ENCODE measurements at regions not wholly inside any gene's neighbourhood (a gene's known extent, or its start where the extent isn't known, plus 50 kb on each side); places are given as distances from the start of the nearest gene placed in this dataset.

DNA sequence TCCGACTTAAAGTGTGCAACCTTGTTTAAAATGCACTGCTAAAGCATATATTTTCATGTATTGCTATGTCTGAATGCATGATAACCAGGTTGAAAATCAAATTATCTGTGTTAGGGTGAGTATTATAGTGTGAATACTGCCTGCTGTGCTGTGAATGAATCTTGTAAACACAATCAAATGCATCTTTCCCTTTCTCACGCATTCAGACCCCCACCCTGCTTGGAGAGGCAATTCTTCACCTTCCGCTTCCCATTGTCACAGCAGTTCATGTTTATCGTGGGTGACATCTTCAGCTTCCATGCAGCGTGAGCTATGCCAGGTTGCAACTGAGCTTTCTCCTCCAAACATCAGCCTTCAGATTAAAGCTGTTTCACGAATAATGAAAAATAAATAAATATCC lies 418.0 kb downstream of the MEIS1 start:
- TF ChIP-seq, protein P1, sequence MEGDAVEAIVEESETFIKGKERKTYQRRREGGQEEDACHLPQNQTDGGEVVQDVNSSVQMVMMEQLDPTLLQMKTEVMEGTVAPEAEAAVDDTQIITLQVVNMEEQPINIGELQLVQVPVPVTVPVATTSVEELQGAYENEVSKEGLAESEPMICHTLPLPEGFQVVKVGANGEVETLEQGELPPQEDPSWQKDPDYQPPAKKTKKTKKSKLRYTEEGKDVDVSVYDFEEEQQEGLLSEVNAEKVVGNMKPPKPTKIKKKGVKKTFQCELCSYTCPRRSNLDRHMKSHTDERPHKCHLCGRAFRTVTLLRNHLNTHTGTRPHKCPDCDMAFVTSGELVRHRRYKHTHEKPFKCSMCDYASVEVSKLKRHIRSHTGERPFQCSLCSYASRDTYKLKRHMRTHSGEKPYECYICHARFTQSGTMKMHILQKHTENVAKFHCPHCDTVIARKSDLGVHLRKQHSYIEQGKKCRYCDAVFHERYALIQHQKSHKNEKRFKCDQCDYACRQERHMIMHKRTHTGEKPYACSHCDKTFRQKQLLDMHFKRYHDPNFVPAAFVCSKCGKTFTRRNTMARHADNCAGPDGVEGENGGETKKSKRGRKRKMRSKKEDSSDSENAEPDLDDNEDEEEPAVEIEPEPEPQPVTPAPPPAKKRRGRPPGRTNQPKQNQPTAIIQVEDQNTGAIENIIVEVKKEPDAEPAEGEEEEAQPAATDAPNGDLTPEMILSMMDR (IDR thresholded peaks at IDR 0.05): no peak
- no peaks in the 10 kb centered on the region for H3K27me3 Mint-ChIP-seq (ENCODE audit: unreplicated experiment)
- H3K4me1 Mint-ChIP-seq (ENCODE audit: unreplicated experiment): peaks cover 18% of the 10 kb centered on the region
- DNase-seq (ENCODE audit: extremely low spot score, unreplicated experiment): no peak
- H3K36me3 Mint-ChIP-seq (ENCODE audit: unreplicated experiment): no peaks in the 10 kb centered on the region
- H3K9me3 Mint-ChIP-seq (ENCODE audit: unreplicated experiment): peaks cover 6% of the 10 kb centered on the region
- no peak overlapping the region for H3K4me3 Mint-ChIP-seq (ENCODE audit: unreplicated experiment)
- H3K27ac Mint-ChIP-seq (ENCODE audit: unreplicated experiment): no peak overlapping the region

DNA sequence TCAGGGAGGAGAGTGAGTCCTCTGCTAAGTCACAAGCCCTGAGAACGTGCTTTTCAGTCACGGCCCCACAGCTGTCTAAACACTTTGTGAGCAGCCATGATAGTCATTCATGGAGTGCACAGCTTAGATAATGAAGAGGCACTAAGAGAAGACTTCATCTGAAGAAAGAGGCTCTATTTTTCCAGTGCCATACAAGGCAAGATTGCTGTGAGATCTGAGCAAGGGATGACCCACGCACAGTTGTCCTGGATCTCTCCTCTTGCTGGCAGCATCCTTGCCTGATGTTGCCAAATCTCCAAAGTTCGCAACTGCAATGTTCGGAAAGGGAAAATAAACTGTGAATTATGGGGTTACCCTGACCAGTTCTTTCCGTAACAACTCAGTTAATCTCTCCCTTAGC lies 418.7 kb downstream of the MEIS1 start:
- peaks cover 18% of the 10 kb centered on the region for H3K4me1 Mint-ChIP-seq (ENCODE audit: unreplicated experiment)
- no peak overlapping the region for H3K27ac Mint-ChIP-seq (ENCODE audit: unreplicated experiment)
- DNase-seq (ENCODE audit: extremely low spot score, unreplicated experiment): no peak
- TF ChIP-seq, protein P1 (IDR thresholded peaks at IDR 0.05): no peak
- no peaks in the 10 kb centered on the region for H3K27me3 Mint-ChIP-seq (ENCODE audit: unreplicated experiment)
- H3K36me3 Mint-ChIP-seq (ENCODE audit: unreplicated experiment): no peaks in the 10 kb centered on the region
- peaks cover 6% of the 10 kb centered on the region for H3K9me3 Mint-ChIP-seq (ENCODE audit: unreplicated experiment)
- H3K4me3 Mint-ChIP-seq (ENCODE audit: unreplicated experiment): no peak overlapping the region

DNA sequence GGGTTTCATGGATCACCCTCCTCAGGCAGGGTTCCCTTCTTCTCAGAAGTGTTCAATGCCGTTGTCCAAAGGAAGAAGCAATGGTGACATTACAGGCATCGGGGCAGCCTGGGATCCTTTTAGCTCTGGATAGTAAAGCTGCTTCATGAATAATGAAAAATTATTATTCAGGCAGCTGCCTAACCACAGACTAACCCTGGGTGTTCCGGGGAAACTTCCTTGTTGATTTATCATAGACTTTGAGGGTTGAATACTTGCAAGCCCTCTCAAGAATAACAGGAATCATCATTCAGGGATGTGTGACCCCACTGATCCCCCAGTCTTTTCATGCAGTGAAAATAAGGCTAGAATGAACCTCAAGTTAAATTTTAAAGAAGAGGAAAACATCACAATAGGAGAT lies 419.4 kb downstream of the MEIS1 start:
- Mint-ChIP-seq H3K9me3 (ENCODE audit: unreplicated experiment) (peaks cover 6% of the 10 kb centered on the region), H3K27me3 (ENCODE audit: unreplicated experiment) (no peaks in the 10 kb centered on the region), H3K4me3 (ENCODE audit: unreplicated experiment) (no peak overlapping the region), H3K4me1 (ENCODE audit: unreplicated experiment) (peaks cover 18% of the 10 kb centered on the region), H3K36me3 (ENCODE audit: unreplicated experiment) (no peaks in the 10 kb centered on the region), H3K27ac (ENCODE audit: unreplicated experiment) (no peak overlapping the region)
- DNase-seq (ENCODE audit: extremely low spot score, unreplicated experiment): no peak
- TF ChIP-seq, protein P1 (IDR thresholded peaks at IDR 0.05): no peak

DNA sequence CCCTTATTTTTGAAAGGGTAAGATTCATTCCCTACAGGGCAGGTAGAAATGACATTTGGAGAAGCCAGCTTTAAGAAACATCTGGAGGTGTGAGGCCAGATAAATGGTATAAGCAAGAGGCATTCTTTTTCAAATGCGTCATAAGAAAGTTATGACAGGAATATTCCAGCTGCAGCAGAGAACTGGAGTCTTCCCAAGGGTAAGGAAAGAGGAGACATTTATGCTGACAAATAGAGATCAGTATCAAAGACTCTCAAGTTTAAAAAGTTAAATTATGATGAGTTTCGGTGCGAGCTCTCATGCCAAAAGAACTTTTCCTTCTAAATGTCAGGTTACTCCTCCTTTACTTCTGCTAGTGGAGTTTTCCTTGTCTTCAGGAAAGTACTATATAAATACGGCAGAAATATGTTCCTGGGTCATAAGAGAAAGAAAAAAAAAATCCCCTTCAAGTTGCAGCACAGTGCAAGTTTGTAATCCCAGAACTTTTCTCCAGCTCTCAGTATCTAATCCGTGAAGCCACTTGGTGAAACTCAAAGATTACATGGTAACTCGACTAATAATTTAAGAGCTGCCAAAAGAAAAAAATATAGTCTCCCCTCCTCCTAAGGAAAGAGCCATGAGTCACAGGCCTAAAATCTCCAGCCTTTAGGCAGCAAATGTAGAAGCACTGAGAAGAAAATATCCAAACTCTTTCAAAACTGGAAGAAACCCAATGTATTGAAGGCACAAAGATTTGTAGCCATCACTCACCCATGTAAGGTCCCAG lies 428.1 kb downstream of the MEIS1 start:
- Mint-ChIP-seq H3K4me3 (ENCODE audit: unreplicated experiment) (no peak overlapping the region), H3K27me3 (ENCODE audit: unreplicated experiment) (no peaks in the 10 kb centered on the region), H3K9me3 (ENCODE audit: unreplicated experiment) (peaks cover 3% of the 10 kb centered on the region), H3K36me3 (ENCODE audit: unreplicated experiment) (no peaks in the 10 kb centered on the region), H3K27ac (ENCODE audit: unreplicated experiment) (peak overlapping the region; percentile 61), H3K4me1 (ENCODE audit: unreplicated experiment) (peaks cover 14% of the 10 kb centered on the region)
- no peak for DNase-seq (ENCODE audit: extremely low spot score, unreplicated experiment)
- TF ChIP-seq, protein P1 (IDR thresholded peaks at IDR 0.05): no peak

DNA sequence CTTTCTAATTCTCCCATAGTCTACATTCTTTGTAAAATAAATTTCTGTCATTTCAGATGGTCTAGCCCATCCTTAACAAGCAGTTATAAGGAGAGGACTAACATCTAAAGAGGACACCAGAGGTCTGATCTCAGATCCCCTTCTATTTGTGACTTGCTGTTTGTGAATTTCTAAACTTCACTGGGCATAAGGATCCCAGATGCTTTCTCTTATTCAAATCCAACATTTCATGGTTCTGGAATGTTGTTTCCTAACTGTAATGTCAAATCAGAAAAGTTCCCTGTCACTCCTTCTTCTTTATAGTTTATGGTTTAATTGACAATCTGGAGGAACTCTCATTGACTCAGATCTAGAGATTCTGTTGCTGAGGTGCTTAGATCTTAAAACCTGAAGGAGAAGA lies 430.2 kb downstream of the MEIS1 start:
- Mint-ChIP-seq H3K9me3 (ENCODE audit: unreplicated experiment) (no peaks in the 10 kb centered on the region), H3K27ac (ENCODE audit: unreplicated experiment) (no peak overlapping the region), H3K36me3 (ENCODE audit: unreplicated experiment) (no peaks in the 10 kb centered on the region), H3K4me3 (ENCODE audit: unreplicated experiment) (no peak overlapping the region), H3K4me1 (ENCODE audit: unreplicated experiment) (peaks cover 17% of the 10 kb centered on the region), H3K27me3 (ENCODE audit: unreplicated experiment) (no peaks in the 10 kb centered on the region)
- no peak for DNase-seq (ENCODE audit: extremely low spot score, unreplicated experiment)
- TF ChIP-seq, protein P1 (IDR thresholded peaks at IDR 0.05): no peak
